SK-N-SH treated with all-trans-retinoic acid at 6 μM for 48 hours (cell line): ENCODE measurements at regions not wholly inside any gene's neighbourhood (a gene's known extent, or its start where the extent isn't known, plus 50 kb on each side); places are given as distances from the start of the nearest gene placed in this dataset.

Source experiments
- ATAC-seq: fragments of 200-7000 bp; cut with Tn5 transposase; 3 replicates; pipeline ENCODE4 v1.9.1; 2020; ENCODE audit warnings: mild to moderate bottlenecking, moderate library complexity
- ARNTL ChIP-seq: fragments of 450-650 bp; formaldehyde crosslinking; IDR thresholded peaks from 2 replicates; pipeline ENCODE4 v1.5.0; 2020; ENCODE audit warnings: low read depth, mild to moderate bottlenecking, moderate library complexity, borderline replicate concordance
- BACH2 ChIP-seq: fragments of 250-450 bp; sonication (Bioruptor Pico); IDR thresholded peaks from 2 replicates; pipeline ENCODE4 v1.9.0; 2021; ENCODE audit warnings: mild to moderate bottlenecking, borderline replicate concordance
- CSDC2 ChIP-seq: fragments of 250-450 bp; sonication (Bioruptor Pico); IDR thresholded peaks from 2 replicates; pipeline ENCODE4 v1.5.0; 2020; ENCODE audit warnings: mild to moderate bottlenecking, moderate library complexity
- ESRRG ChIP-seq: fragments of 250-450 bp; sonication (Bioruptor Pico); IDR thresholded peaks from 2 replicates; pipeline ENCODE4 v1.6.1; 2021; ENCODE audit warnings: mild to moderate bottlenecking
- OSR1 ChIP-seq: fragments of 250-450 bp; sonication (Bioruptor Pico); IDR thresholded peaks from 2 replicates; pipeline ENCODE4 v1.8.0; 2022; ENCODE audit warnings: moderate library complexity, mild to moderate bottlenecking, inconsistent platforms
- RARB ChIP-seq: fragments of 250-450 bp; sonication (Bioruptor Pico); IDR thresholded peaks from 2 replicates; pipeline ENCODE4 v1.8.0; 2021; ENCODE audit warnings: mild to moderate bottlenecking, moderate library complexity
- TCF4 ChIP-seq: fragments of 250-450 bp; sonication (Bioruptor Pico); IDR thresholded peaks from 2 replicates; pipeline ENCODE4 v1.8.0; 2021; ENCODE audit warnings: mild to moderate bottlenecking, moderate library complexity, borderline replicate concordance
- ZC3H10 ChIP-seq: fragments of 250-450 bp; sonication (Bioruptor Pico); IDR thresholded peaks from 2 replicates; pipeline ENCODE4 v1.5.1; 2021; ENCODE audit warnings: mild to moderate bottlenecking, moderate library complexity
- ZFP3 ChIP-seq: fragments of 250-450 bp; sonication (Bioruptor Pico); IDR thresholded peaks from 2 replicates; pipeline ENCODE4 v1.5.0; 2020; ENCODE audit warnings: mild to moderate bottlenecking, moderate library complexity
- ZFP30 ChIP-seq: fragments of 450-650 bp; formaldehyde crosslinking; IDR thresholded peaks from 2 replicates; pipeline ENCODE4 v1.5.0; 2022; ENCODE audit warnings: mild to moderate bottlenecking, moderate library complexity
- ZNF70 ChIP-seq: fragments of 450-650 bp; formaldehyde crosslinking; IDR thresholded peaks from 2 replicates; pipeline ENCODE4 v1.5.0; 2020; ENCODE audit warnings: mild to moderate bottlenecking, moderate library complexity
- ZNF8 ChIP-seq: fragments of 450-650 bp; formaldehyde crosslinking; IDR thresholded peaks from 2 replicates; pipeline ENCODE4 v1.5.0; 2020; ENCODE audit warnings: mild to moderate bottlenecking, moderate library complexity
- TF ChIP-seq, protein P1 (sequence below): fragments of 250-450 bp; sonication (Bioruptor Pico); IDR thresholded peaks from 2 replicates; pipeline ENCODE4 v1.5.1; 2021; ENCODE audit warnings: mild to moderate bottlenecking, moderate library complexity
- TF ChIP-seq, protein P2 (sequence below): fragments of 250-450 bp; sonication (Bioruptor Pico); IDR thresholded peaks from 2 replicates; pipeline ENCODE4 v1.5.1; 2020; ENCODE audit warnings: low read depth, mild to moderate bottlenecking, moderate library complexity
- TF ChIP-seq, protein P3 (sequence below): fragments of 250-450 bp; sonication (Bioruptor Pico); IDR thresholded peaks from 2 replicates; pipeline ENCODE4 v1.8.0; 2021; ENCODE audit warnings: low read depth, mild to moderate bottlenecking, moderate library complexity, borderline replicate concordance
- TF ChIP-seq, protein P4 (sequence below): fragments of 250-450 bp; sonication (Bioruptor Pico); IDR thresholded peaks from 2 replicates; pipeline ENCODE4 v1.8.0; 2020; ENCODE audit warnings: mild to moderate bottlenecking, moderate library complexity, borderline replicate concordance
- TF ChIP-seq, protein P5 (sequence below): fragments of 250-450 bp; sonication (Bioruptor Pico); IDR thresholded peaks from 2 replicates; pipeline ENCODE4 v1.5.0; 2020; ENCODE audit warnings: mild to moderate bottlenecking, moderate library complexity

DNA sequence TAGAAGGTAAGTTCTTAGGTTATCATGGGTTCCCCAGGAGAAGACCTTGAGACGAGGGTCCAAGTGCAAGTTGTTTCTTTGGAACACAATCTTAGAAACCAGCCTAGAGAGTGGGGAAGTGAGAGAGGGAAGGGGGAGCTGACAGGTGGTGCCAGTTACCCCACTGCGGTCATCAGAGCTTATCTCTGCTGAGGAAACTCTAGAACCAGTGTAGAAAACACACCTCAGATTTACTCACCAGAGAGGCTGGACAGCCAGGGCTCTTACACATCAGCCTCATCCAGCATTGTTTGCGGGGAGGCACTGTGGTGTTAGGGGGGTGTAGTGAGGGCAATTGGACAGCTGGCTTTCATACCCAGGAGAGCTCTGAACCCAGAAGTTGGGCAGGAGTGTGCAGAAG, 206.5 kb upstream of the RAI14 start:
- TF ChIP-seq ZNF8 (CRISPR knock-in tag) (no peak), TCF4 (CRISPR knock-in tag) (no peak), ESRRG (CRISPR knock-in tag) (no peak)
- TF ChIP-seq, protein P1, sequence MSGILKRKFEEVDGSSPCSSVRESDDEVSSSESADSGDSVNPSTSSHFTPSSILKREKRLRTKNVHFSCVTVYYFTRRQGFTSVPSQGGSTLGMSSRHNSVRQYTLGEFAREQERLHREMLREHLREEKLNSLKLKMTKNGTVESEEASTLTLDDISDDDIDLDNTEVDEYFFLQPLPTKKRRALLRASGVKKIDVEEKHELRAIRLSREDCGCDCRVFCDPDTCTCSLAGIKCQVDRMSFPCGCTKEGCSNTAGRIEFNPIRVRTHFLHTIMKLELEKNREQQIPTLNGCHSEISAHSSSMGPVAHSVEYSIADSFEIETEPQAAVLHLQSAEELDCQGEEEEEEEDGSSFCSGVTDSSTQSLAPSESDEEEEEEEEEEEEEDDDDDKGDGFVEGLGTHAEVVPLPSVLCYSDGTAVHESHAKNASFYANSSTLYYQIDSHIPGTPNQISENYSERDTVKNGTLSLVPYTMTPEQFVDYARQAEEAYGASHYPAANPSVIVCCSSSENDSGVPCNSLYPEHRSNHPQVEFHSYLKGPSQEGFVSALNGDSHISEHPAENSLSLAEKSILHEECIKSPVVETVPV: no peak
- TF ChIP-seq, all 23 proteins: peak for 0
- no peak for ATAC-seq

DNA sequence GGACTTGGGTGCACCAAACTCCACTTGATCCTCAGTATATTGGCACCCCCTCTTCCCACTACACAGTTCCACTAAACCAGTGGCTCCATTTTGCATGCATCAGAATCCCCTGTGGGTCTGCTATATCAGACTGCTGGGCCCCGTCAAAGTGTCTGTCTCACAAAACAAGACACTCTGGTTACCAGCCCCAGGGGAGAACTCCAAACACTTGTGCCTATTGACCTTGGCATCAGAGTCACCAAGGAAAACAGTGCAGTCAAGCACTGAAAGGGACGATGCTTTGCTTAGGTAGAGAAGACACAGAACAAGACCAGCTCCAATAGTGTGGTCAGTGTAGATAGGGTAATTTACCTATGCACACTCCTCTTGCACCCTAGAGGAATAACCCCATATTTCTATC, 205.8 kb upstream of the RAI14 start:
- TF ChIP-seq ZFP3 (CRISPR knock-in tag): no peak
- TF ChIP-seq BACH2 (CRISPR knock-in tag): no peak
- no peak for TF ChIP-seq ZNF70 (CRISPR knock-in tag)
- no peak for ATAC-seq

DNA sequence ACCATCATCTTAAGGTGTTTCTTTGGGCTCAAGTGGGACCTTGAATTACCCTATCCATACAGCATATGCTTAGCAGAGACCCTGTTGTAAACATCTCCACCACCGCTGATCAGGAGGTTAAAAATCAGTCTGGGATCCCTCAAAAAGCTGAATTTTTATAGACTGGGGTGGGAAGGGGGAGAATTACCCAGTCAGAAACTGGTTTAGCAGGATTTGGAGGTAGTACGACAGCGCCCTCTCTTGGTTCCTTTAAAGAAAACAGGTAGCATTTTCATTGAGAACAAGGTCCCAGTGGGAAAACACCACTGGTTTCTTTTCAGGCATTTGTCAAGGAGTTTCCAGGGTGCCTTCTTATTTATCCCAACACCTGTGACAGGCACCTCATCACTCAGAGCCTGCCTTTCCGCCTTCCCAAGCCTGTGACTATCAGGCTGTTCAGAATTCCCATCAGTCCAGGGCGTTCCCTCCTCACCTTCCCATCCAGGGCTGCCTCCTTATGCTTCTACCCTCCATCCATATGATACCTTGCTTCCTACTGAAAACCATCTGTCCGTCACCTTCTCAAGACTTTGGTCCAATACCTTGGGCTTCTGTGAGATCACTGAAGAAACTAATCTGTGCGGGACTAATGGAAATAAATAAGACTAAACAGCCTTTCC, 203.8 kb upstream of the RAI14 start:
- ATAC-seq: peak; percentile 51; the same call in 2 of the 3 replicates
- no peak for TF ChIP-seq ZNF8 (CRISPR knock-in tag)
- TF ChIP-seq ZFP3 (CRISPR knock-in tag): no peak
- no peak for TF ChIP-seq TCF4 (CRISPR knock-in tag)
- TF ChIP-seq, protein P2, sequence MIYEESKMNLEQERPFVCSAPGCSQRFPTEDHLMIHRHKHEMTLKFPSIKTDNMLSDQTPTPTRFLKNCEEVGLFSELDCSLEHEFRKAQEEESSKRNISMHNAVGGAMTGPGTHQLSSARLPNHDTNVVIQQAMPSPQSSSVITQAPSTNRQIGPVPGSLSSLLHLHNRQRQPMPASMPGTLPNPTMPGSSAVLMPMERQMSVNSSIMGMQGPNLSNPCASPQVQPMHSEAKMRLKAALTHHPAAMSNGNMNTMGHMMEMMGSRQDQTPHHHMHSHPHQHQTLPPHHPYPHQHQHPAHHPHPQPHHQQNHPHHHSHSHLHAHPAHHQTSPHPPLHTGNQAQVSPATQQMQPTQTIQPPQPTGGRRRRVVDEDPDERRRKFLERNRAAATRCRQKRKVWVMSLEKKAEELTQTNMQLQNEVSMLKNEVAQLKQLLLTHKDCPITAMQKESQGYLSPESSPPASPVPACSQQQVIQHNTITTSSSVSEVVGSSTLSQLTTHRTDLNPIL (CRISPR knock-in tag): no peak
- TF ChIP-seq ZNF70 (CRISPR knock-in tag): no peak
- no peak for TF ChIP-seq RARB
- no peak for TF ChIP-seq ZFP30
- TF ChIP-seq ARNTL (CRISPR knock-in tag): no peak
- TF ChIP-seq, protein P3, sequence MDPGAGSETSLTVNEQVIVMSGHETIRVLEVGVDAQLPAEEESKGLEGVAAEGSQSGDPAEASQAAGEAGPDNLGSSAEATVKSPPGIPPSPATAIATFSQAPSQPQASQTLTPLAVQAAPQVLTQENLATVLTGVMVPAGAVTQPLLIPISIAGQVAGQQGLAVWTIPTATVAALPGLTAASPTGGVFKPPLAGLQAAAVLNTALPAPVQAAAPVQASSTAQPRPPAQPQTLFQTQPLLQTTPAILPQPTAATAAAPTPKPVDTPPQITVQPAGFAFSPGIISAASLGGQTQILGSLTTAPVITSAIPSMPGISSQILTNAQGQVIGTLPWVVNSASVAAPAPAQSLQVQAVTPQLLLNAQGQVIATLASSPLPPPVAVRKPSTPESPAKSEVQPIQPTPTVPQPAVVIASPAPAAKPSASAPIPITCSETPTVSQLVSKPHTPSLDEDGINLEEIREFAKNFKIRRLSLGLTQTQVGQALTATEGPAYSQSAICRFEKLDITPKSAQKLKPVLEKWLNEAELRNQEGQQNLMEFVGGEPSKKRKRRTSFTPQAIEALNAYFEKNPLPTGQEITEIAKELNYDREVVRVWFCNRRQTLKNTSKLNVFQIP (CRISPR knock-in tag): no peak
- TF ChIP-seq, protein P4, sequence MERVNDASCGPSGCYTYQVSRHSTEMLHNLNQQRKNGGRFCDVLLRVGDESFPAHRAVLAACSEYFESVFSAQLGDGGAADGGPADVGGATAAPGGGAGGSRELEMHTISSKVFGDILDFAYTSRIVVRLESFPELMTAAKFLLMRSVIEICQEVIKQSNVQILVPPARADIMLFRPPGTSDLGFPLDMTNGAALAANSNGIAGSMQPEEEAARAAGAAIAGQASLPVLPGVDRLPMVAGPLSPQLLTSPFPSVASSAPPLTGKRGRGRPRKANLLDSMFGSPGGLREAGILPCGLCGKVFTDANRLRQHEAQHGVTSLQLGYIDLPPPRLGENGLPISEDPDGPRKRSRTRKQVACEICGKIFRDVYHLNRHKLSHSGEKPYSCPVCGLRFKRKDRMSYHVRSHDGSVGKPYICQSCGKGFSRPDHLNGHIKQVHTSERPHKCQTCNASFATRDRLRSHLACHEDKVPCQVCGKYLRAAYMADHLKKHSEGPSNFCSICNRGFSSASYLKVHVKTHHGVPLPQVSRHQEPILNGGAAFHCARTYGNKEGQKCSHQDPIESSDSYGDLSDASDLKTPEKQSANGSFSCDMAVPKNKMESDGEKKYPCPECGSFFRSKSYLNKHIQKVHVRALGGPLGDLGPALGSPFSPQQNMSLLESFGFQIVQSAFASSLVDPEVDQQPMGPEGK (CRISPR knock-in tag): no peak
- no peak for TF ChIP-seq CSDC2 (CRISPR knock-in tag)
- TF ChIP-seq, all 23 proteins: peak for 0

DNA sequence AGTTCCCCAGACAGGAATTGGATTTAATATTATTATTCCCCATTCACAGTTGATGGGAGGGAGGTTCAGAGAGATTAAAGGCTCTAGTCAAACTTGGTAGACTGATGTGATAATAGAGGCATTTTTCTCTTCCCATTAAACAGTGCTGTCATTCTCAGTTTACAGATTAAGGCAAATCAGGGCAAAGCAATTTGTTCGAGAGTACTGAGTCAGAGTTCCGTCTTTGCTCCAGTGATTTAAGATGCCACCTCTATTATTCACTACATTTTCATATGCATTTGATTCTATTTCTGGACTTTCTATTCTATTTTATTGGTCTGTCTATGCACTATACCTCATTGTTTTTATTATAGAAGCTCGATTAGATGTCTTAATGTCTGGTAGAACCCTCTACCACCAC, 201.0 kb upstream of the RAI14 start:
- ATAC-seq: no peak
- TF ChIP-seq OSR1 (CRISPR knock-in tag) (no peak), ZC3H10 (no peak)

DNA sequence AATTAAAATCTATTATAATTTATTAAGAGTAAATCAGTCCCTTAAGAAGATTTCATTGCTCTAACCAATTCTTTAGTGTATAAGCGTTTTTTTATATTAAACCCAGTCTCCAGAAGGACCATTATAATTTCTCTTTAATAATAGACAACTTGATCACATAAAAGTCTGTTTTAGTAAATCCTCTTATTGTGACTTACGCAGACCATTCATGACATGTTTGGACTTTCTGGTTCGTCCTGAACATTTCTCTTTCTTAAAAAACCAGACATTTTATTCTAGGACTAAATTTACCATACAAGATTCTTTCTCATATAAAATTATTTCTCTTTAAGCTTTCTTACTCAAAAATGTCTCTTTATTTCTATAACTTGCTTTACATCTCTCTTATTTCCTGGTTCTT, 196.2 kb upstream of the RAI14 start:
- TF ChIP-seq, protein P5, sequence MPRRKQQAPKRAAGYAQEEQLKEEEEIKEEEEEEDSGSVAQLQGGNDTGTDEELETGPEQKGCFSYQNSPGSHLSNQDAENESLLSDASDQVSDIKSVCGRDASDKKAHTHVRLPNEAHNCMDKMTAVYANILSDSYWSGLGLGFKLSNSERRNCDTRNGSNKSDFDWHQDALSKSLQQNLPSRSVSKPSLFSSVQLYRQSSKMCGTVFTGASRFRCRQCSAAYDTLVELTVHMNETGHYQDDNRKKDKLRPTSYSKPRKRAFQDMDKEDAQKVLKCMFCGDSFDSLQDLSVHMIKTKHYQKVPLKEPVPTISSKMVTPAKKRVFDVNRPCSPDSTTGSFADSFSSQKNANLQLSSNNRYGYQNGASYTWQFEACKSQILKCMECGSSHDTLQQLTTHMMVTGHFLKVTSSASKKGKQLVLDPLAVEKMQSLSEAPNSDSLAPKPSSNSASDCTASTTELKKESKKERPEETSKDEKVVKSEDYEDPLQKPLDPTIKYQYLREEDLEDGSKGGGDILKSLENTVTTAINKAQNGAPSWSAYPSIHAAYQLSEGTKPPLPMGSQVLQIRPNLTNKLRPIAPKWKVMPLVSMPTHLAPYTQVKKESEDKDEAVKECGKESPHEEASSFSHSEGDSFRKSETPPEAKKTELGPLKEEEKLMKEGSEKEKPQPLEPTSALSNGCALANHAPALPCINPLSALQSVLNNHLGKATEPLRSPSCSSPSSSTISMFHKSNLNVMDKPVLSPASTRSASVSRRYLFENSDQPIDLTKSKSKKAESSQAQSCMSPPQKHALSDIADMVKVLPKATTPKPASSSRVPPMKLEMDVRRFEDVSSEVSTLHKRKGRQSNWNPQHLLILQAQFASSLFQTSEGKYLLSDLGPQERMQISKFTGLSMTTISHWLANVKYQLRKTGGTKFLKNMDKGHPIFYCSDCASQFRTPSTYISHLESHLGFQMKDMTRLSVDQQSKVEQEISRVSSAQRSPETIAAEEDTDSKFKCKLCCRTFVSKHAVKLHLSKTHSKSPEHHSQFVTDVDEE (CRISPR knock-in tag): no peak
- TF ChIP-seq ZNF8 (CRISPR knock-in tag): no peak

More for the DNA sequence above, 196.2 kb upstream of the RAI14 start:
- ATAC-seq: no peak
